ENCODE measurements at regions not wholly inside any gene's neighbourhood (a gene's known extent, or its start where the extent isn't known, plus 50 kb on each side); places are given as distances from the start of the nearest gene placed in this dataset.

GRCh38 chr14:26965490-26965889, 367.7 kb upstream of the NOVA1 start:
- no peak overlapping the region for H3K27ac ChIP-seq (replicated peaks; ENCODE audit: low read length)
- no peaks in the 10 kb centered on the region for H3K9me3 ChIP-seq (replicated peaks in 1 of 2; ENCODE audit: control insufficient read depth in 2 of 2, insufficient read depth in 1 of 2, low read depth in 1 of 2, low read length in 2 of 2)
- H3K4me2 ChIP-seq (ENCODE audit: insufficient read depth, low read length, poor library complexity, severe bottlenecking): no peak overlapping the region
- no peaks in the 10 kb centered on the region for H3K36me3 ChIP-seq (replicated peaks in 1 of 2; ENCODE audit: control insufficient read depth in 2 of 2, insufficient read depth in 2 of 2, low read length in 2 of 2)
- no peak overlapping the region for H4K8ac ChIP-seq (ENCODE audit: low read depth, low read length)
- H4K91ac ChIP-seq (ENCODE audit: low read depth, low read length, poor library complexity): no peak overlapping the region
- no peak overlapping the region for H3K14ac ChIP-seq (ENCODE audit: low read length)
- H2AK5ac ChIP-seq (ENCODE audit: low read depth, low read length): no peak overlapping the region
- no CpG with 5 or more reads among the region's 7 CpGs for WGBS, 2 donors (ENCODE audit: extremely low coverage in 2 of 2, insufficient read length in 2 of 2, insufficient replicate concordance in 1 of 2)
- no peak overlapping the region for H2AFZ ChIP-seq (ENCODE audit: low read length)
- H3K4ac ChIP-seq (ENCODE audit: low read length): no peak overlapping the region
- no peaks in the 10 kb centered on the region for H3K27me3 ChIP-seq (ENCODE audit: control insufficient read depth in 3 of 3, insufficient read depth in 3 of 3, low read depth in 1 of 3, low read length in 3 of 3)
- H3K4me1 ChIP-seq (ENCODE audit: control insufficient read depth in 2 of 2, insufficient read depth in 1 of 2, low read depth in 1 of 2, low read length in 2 of 2): peaks cover 4 to 24% of the 10 kb centered on the region in 2 donors
- no peak overlapping the region for H2BK12ac ChIP-seq (ENCODE audit: low read length)
- H3K18ac ChIP-seq (ENCODE audit: low read length): no peak overlapping the region
- H2BK120ac ChIP-seq (ENCODE audit: low read depth, low read length): no peak overlapping the region
- no peak overlapping the region for H3K4me3 ChIP-seq (ENCODE audit: low read length in 2 of 2)
- no peak for DNase-seq (ENCODE audit: low spot score)
- no peak overlapping the region for H3K23ac ChIP-seq (ENCODE audit: low read depth, low read length, poor library complexity)
- H2BK5ac ChIP-seq (ENCODE audit: low read length): no peak overlapping the region
- no peaks in the 10 kb centered on the region for H3K79me1 ChIP-seq (ENCODE audit: low read depth, low read length)
- no peak overlapping the region for H3K9ac ChIP-seq (ENCODE audit: low read depth, low read length, poor library complexity)
- no peak overlapping the region for H2BK15ac ChIP-seq (ENCODE audit: low read length)

GRCh38 chr14:26966908-26967307, 369.1 kb upstream of the NOVA1 start:
- no peaks in the 10 kb centered on the region for H3K36me3 ChIP-seq (replicated peaks in 1 of 2; ENCODE audit: control insufficient read depth in 2 of 2, insufficient read depth in 2 of 2, low read length in 2 of 2)
- no peak overlapping the region for H3K18ac ChIP-seq (ENCODE audit: low read length)
- no peak overlapping the region for H3K4me2 ChIP-seq (ENCODE audit: insufficient read depth, low read length, poor library complexity, severe bottlenecking)
- no peaks in the 10 kb centered on the region for H3K9me3 ChIP-seq (replicated peaks in 1 of 2; ENCODE audit: control insufficient read depth in 2 of 2, insufficient read depth in 1 of 2, low read depth in 1 of 2, low read length in 2 of 2)
- DNase-seq (ENCODE audit: low spot score): no peak
- no peak overlapping the region for H2BK5ac ChIP-seq (ENCODE audit: low read length)
- no peak overlapping the region for H2BK15ac ChIP-seq (ENCODE audit: low read length)
- no peak overlapping the region for H3K27ac ChIP-seq (replicated peaks; ENCODE audit: low read length)
- no CpG with 5 or more reads among the region's 3 CpGs for WGBS, 2 donors (ENCODE audit: extremely low coverage in 2 of 2, insufficient read length in 2 of 2, insufficient replicate concordance in 1 of 2)
- no peak overlapping the region for H2BK12ac ChIP-seq (ENCODE audit: low read length)
- H2BK120ac ChIP-seq (ENCODE audit: low read depth, low read length): no peak overlapping the region
- no peak overlapping the region for H3K4ac ChIP-seq (ENCODE audit: low read length)
- H3K23ac ChIP-seq (ENCODE audit: low read depth, low read length, poor library complexity): no peak overlapping the region
- H2AFZ ChIP-seq (ENCODE audit: low read length): no peak overlapping the region
- no peak overlapping the region for H4K8ac ChIP-seq (ENCODE audit: low read depth, low read length)
- H4K91ac ChIP-seq (ENCODE audit: low read depth, low read length, poor library complexity): no peak overlapping the region
- no peaks in the 10 kb centered on the region for H3K27me3 ChIP-seq (ENCODE audit: control insufficient read depth in 3 of 3, insufficient read depth in 3 of 3, low read depth in 1 of 3, low read length in 3 of 3)
- no peaks in the 10 kb centered on the region for H3K79me1 ChIP-seq (ENCODE audit: low read depth, low read length)
- H3K4me3 ChIP-seq (ENCODE audit: low read length in 2 of 2): no peak overlapping the region
- H3K9ac ChIP-seq (ENCODE audit: low read depth, low read length, poor library complexity): no peak overlapping the region
- H3K4me1 ChIP-seq (ENCODE audit: control insufficient read depth in 2 of 2, insufficient read depth in 1 of 2, low read depth in 1 of 2, low read length in 2 of 2): peaks cover 4 to 18% of the 10 kb centered on the region in 2 donors
- H2AK5ac ChIP-seq (ENCODE audit: low read depth, low read length): no peak overlapping the region
- H3K14ac ChIP-seq (ENCODE audit: low read length): no peak overlapping the region

GRCh38 chr14:26974965-26975364, 377.1 kb upstream of the NOVA1 start:
- Histone ChIP-seq H2BK15ac (ENCODE audit: low read length) (no peak overlapping the region), H3K27me3 (ENCODE audit: control insufficient read depth in 3 of 3, insufficient read depth in 3 of 3, low read depth in 1 of 3, low read length in 3 of 3) (no peaks in the 10 kb centered on the region), H3K4me3 (ENCODE audit: low read length in 2 of 2) (no peak overlapping the region), H3K79me1 (ENCODE audit: low read depth, low read length) (no peaks in the 10 kb centered on the region), H2BK12ac (ENCODE audit: low read length) (no peak overlapping the region), H2AK5ac (ENCODE audit: low read depth, low read length) (no peak overlapping the region), H3K27ac (replicated peaks; ENCODE audit: low read length) (no peak overlapping the region), H3K36me3 (replicated peaks in 1 of 2; ENCODE audit: control insufficient read depth in 2 of 2, insufficient read depth in 2 of 2, low read length in 2 of 2) (no peaks in the 10 kb centered on the region), H3K18ac (ENCODE audit: low read length) (no peak overlapping the region), H3K9ac (ENCODE audit: low read depth, low read length, poor library complexity) (no peak overlapping the region), H3K14ac (ENCODE audit: low read length) (no peak overlapping the region), H3K4ac (ENCODE audit: low read length) (no peak overlapping the region), H4K91ac (ENCODE audit: low read depth, low read length, poor library complexity) (no peak overlapping the region), H3K9me3 (replicated peaks in 1 of 2; ENCODE audit: control insufficient read depth in 2 of 2, insufficient read depth in 1 of 2, low read depth in 1 of 2, low read length in 2 of 2) (peaks cover 0 to 2% of the 10 kb centered on the region in 2 donors), H3K23ac (ENCODE audit: low read depth, low read length, poor library complexity) (no peak overlapping the region), H3K4me1 (ENCODE audit: control insufficient read depth in 2 of 2, insufficient read depth in 1 of 2, low read depth in 1 of 2, low read length in 2 of 2) (peaks cover 3 to 21% of the 10 kb centered on the region in 2 donors), H2BK5ac (ENCODE audit: low read length) (no peak overlapping the region), H4K8ac (ENCODE audit: low read depth, low read length) (no peak overlapping the region), H3K4me2 (ENCODE audit: insufficient read depth, low read length, poor library complexity, severe bottlenecking) (no peak overlapping the region), H2AFZ (ENCODE audit: low read length) (peak overlapping the region; percentile 70), H2BK120ac (ENCODE audit: low read depth, low read length) (no peak overlapping the region)
- WGBS, 2 donors (ENCODE audit: extremely low coverage in 2 of 2, insufficient read length in 2 of 2, insufficient replicate concordance in 1 of 2): no CpG with 5 or more reads among the region's 1 CpG
- no peak for DNase-seq (ENCODE audit: low spot score)

GRCh38 chr14:26982071-26982470, 384.2 kb upstream of the NOVA1 start:
- Histone ChIP-seq H2BK120ac (ENCODE audit: low read depth, low read length) (no peak overlapping the region), H3K36me3 (replicated peaks in 1 of 2; ENCODE audit: control insufficient read depth in 2 of 2, insufficient read depth in 2 of 2, low read length in 2 of 2) (no peaks in the 10 kb centered on the region), H2AFZ (ENCODE audit: low read length) (no peak overlapping the region), H2BK12ac (ENCODE audit: low read length) (no peak overlapping the region), H3K23ac (ENCODE audit: low read depth, low read length, poor library complexity) (no peak overlapping the region), H3K27me3 (ENCODE audit: control insufficient read depth in 3 of 3, insufficient read depth in 3 of 3, low read depth in 1 of 3, low read length in 3 of 3) (no peaks in the 10 kb centered on the region), H3K4ac (ENCODE audit: low read length) (no peak overlapping the region), H4K91ac (ENCODE audit: low read depth, low read length, poor library complexity) (no peak overlapping the region), H4K8ac (ENCODE audit: low read depth, low read length) (no peak overlapping the region), H3K14ac (ENCODE audit: low read length) (no peak overlapping the region), H2BK15ac (ENCODE audit: low read length) (no peak overlapping the region), H3K4me2 (ENCODE audit: insufficient read depth, low read length, poor library complexity, severe bottlenecking) (no peak overlapping the region), H3K9ac (ENCODE audit: low read depth, low read length, poor library complexity) (no peak overlapping the region), H3K18ac (ENCODE audit: low read length) (no peak overlapping the region), H2BK5ac (ENCODE audit: low read length) (no peak overlapping the region), H2AK5ac (ENCODE audit: low read depth, low read length) (no peak overlapping the region), H3K27ac (replicated peaks; ENCODE audit: low read length) (no peak overlapping the region), H3K4me1 (ENCODE audit: control insufficient read depth in 2 of 2, insufficient read depth in 1 of 2, low read depth in 1 of 2, low read length in 2 of 2) (peaks cover 0 to 3% of the 10 kb centered on the region in 2 donors), H3K9me3 (replicated peaks in 1 of 2; ENCODE audit: control insufficient read depth in 2 of 2, insufficient read depth in 1 of 2, low read depth in 1 of 2, low read length in 2 of 2) (no peaks in the 10 kb centered on the region), H3K79me1 (ENCODE audit: low read depth, low read length) (no peaks in the 10 kb centered on the region), H3K4me3 (ENCODE audit: low read length in 2 of 2) (no peak overlapping the region)
- no peak for DNase-seq (ENCODE audit: low spot score)
- no CpG with 5 or more reads among the region's 5 CpGs for WGBS, 2 donors (ENCODE audit: extremely low coverage in 2 of 2, insufficient read length in 2 of 2, insufficient replicate concordance in 1 of 2)

All from neuronal stem cell (in vitro differentiated cells).